SHP77 treated with DMSO at 0.1 percent for 48 hours (cell line): ENCODE measurements at regions not wholly inside any gene's neighbourhood (a gene's known extent, or its start where the extent isn't known, plus 50 kb on each side); places are given as distances from the start of the nearest gene placed in this dataset.

Experiments used
- DNase-seq: peaks from one replicate; lab custom pipeline; 2025; lab: John Stamatoyannopoulos, UW

DNA sequence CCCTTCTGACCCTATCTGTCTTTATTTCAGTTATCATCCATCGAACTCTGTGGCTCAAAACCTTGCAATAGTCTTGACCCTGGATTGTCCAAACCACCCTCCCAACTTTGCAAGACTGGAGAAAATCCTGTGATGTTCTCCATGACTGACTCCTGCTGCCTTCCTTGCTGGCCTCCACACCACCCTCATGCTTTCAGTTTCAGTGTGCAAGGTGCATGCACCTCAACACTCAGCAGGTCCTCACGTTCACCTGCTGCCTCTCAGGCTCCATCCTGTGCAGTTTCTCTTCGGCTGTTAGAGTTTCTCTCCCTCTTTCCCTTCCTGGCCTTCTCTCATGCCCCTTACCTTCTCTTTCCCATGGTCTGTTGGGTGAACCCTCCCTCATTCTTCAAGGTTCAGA lies 59.4 kb upstream of the ASIC2 start:
- DNase-seq = no peak

DNA sequence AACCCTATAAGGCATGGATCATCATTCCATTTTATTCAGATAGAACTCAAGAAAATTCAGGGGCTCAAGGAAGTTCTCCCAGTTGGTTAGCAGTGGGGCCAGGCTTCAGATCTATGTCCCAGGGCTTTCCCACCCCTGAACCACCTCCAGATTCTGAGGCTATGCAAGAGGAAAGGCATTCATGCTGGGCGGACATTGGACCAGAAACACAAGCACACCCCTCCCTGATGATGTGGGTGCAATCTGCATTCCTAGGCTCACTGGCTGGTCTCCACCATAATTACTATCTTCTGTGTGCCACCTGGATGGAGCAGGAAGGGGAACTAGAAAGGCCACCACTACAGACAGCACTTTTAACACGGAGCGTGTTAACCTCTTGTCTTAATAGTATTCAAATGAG lies 63.2 kb upstream of the ASIC2 start:
- no peak for DNase-seq

DNA sequence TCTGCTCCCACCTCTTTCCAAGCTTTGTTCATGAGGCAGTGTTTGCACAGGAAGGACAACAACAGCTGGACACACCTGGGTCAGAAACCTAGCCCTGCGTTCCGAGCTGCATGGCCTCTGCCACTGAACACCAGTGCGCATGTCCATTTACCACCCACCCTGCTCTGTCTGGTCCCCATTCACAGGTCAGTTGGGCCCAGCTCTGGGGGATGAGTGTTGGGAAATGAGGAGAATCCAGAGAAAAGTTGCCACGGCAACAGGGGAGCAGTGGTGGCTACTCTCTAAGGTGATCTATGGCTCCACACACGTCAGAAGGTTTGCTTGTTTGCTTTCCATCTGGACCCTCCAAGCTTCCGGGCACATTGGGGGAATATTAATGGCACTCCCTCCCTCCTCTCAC lies 70.4 kb upstream of the ASIC2 start:
- DNase-seq = no peak

DNA sequence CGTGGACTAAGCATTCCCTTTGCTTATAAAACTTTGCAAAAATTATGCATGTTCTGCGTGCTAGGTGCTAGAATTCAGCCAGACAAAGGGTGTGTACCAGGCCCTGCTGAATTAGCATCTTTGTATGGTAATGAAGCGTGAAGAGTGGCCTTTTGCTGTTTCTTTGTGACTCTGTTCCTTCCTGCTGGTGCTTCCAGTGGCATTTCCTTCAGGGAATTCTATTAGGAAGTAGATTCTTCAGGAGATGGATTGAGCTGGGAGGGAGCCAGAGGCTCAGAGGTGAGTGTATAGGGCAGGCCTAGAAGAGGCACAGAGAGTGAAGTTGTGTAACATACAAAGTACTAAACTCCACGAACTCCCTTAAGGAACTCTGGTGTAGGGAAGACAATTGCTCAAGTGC lies 73.9 kb upstream of the ASIC2 start:
- DNase-seq = no peak

DNA sequence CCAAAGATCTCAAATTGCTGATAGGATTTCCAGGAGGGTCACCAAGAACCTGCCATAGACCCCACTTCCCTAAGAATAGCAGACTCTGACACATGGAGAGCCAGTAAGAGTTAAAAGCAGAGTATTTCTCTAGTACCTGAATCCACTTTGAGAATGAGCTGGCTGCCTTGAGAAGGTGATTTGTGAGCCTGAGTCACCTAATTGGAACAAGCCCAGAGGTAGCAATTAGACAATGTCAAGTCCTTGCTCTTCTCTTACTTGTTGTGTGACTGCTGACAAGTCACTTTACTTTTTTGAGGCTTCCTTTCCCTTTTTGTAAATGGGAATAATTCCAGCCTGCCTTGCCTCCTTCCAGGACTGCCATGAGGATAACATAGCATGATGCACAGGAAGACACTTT lies 76.1 kb upstream of the ASIC2 start:
- DNase-seq = no peak

DNA sequence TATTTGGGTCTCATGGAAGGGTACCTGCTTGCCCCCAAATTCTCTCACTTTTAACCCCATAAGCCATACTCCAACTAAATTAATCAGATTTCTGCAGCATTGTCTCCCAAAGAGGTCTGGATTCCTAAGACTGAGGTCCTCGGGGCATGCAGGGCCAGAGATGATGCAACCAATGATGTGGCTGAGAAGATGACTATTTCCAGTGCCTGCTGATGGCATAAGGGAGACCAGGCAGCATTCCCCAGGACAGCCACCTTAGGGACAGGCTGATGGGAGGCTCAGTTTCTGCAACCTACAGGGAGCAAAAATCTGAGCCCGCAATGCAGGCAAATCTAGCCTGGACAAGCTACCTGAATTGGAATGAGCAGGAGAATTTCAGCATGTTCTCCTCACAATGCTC lies 76.8 kb upstream of the ASIC2 start:
- no peak for DNase-seq

DNA sequence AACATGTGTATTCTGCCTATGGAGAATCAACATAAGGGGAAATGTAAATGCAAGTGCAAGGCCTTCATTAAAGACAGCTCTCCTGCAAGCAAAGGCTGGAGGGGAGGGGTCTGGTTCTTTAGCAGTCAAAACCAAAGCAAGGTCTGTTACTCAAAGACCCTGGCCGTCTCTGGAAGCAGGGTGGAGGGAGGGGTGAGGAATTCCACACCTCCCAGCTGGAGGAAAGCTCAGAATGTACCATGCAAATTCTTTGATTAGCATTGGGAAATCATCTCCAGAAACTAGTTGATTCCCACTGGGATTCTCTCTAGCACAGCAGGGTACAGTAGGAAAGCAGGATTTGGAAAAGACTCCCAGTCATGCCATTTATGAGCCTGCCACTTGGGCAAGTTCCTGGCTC lies 77.3 kb upstream of the ASIC2 start:
- no peak for DNase-seq

DNA sequence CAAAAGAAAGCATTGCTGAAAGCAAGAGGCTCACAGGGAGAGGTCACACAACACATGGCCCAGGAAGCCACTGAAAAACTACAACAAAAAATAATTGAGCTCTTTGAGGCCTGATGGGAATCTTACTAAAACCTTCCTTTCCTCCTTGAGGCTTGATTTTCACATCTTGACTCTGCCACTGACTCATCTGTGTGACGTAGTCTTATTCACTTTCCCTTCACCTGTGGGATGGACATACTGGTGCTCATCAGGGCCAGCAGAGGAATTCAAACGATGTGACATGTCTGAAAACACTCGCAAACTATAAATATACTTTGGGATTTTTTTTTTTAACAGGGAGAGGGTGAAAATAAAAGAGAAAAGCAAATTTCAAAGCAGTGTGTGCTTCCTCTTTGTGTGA lies 78.3 kb upstream of the ASIC2 start:
- no peak for DNase-seq

DNA sequence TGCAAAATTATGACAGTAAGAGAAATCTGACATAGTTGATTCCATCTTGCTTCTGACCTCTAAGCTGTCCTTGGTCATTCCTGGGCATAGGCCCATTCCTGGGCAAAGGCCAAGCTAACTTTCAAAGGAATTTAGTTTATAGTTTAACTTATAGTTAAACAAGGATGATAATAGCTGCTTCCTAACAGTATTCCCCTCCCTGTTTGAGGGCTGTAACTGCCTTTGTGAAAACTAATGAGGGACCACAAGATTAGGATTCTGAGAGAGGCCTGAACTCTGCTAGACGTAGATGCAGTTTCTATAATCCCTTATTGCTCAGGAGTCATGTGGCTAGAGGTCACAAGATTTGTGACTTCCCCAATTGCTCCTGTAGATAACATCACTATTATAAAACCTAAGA lies 80.2 kb upstream of the ASIC2 start:
- no peak for DNase-seq

DNA sequence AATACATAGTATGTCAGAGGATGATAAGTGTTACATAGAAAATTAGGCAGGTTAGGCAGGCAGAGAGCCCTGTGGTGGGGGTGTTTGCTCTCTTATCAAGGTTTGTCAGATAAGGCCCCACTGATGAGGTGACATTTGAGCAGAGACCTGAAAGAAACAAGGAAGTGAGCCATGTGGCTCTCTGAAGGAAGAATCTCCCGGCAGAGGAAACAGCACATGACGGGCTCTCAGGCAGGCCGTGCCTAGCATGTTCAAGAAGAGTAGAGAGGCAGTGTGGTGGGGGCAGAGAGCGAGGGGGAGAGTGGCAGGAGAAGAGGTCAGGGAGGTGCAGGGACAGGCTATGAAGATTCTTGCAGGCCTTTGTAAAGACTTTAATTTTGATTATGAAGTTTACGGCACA lies 82.0 kb upstream of the ASIC2 start:
- DNase-seq = no peak

DNA sequence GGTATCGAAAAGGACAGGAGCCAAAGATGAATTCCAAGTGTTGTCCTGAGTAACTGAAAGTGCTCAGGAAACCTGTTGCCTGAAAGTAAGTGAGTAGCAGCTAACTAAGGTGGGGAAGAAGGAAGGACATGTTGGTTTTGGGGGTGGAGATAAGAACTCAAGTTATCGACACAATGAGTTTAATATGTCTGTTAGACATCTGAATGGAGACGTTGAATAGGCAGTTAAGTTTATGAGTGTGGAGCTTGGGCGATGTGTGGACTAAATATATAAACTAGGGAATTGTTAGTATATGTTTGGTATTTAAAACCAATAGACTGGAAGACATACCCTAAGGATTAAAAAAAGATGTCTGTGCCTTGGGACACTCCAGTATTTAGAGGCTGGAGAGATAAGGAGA lies 82.7 kb upstream of the ASIC2 start:
- no peak for DNase-seq

DNA sequence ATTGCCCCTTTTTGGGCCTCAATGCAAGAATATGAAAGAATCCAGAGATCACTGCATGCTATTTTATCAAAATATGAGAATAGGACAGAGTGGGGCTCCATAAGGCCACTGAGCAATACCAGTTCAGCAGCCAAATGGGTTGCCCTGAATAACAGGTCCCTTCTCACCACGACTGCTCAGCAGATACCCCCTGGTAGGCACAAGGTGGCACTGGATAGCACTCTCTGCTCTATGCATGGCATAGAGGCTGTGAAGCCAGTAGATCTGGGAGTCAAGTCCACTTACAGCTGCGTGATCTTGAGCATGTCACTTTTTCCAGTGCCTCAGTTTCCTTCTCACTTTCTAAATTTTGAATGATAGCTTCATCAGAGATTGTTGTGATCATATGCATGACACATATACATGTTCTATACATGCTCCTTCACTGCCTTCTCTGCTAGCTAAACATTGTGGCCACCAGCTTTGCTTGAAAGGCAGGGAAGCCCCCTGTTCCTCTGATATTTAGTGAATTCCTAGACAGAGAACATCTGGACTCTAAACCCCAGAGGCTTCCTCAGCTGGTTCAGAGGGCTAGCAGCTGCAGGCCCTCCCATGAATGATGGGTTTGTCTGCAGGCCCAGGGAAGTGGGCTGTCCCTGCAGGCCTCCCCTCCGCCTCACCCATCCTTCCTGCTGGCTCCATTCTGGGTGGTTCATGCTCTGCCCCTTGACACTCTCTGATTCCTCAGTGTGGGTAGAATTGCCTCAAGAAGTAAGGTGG lies 84.9 kb upstream of the ASIC2 start:
- DNase-seq = no peak

DNA sequence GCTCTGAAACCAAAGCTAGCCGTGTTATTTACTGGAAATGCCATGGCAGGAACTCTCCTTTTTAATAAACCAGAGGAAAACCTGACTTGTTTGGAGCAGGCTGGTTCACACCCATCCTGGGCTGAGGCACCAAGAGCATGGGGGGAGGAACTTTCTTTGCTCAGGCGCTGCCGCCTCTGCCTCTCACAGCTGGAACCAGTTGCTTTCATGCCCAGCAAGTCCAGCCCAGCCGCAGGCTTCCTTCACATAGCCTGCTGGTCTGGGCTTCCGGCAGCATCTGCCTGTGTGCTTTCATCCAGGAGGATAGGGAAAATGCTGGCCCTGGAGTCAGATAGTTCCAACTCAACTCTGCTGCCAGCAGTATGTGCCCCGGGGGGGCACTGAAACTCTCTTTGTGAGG lies 88.1 kb upstream of the ASIC2 start:
- no peak for DNase-seq

DNA sequence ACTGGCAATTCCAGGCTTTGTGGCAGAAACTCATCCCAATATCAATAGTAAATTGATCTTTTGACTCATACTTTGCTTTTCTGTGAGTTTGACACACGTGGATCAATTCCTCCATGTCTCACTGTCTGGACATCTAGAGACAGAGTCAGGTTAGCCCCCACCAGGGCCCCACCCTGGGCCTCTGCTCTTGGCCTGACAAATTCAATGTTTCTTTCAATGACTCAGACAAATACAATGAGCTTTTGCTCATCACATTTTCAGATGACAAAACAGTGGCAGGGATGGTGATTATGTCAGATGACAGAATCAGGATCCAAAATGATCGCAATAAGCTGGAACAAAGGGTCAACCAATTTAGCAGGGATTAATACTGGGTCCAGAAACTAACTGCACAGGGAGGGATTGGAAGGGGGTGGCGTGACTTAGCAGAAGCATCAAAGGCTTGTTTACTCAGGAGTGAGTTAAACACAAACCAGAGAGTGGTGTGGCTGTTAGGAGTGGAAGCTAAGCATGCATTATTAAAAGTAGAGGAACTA lies 90.5 kb upstream of the ASIC2 start:
- DNase-seq = no peak

DNA sequence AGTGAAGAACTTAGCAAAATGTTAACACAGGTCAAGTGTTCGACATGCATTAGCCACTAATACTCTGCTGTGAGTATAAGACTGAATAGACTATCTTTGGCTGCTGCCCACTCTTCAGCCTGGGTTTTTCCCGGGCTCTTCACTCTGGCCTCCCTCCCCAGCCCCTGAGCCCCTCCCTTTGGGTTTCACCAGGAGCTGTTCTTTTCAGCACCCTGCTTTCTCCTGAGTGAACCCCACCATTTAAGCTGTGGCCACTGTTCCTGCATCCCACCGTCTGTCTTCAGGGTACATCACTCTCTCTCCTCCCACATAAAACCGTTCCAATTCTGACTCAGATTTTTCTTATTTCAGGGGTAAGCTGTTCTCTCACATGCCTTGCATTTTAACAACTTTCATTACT lies 92.0 kb upstream of the ASIC2 start:
- DNase-seq = no peak

DNA sequence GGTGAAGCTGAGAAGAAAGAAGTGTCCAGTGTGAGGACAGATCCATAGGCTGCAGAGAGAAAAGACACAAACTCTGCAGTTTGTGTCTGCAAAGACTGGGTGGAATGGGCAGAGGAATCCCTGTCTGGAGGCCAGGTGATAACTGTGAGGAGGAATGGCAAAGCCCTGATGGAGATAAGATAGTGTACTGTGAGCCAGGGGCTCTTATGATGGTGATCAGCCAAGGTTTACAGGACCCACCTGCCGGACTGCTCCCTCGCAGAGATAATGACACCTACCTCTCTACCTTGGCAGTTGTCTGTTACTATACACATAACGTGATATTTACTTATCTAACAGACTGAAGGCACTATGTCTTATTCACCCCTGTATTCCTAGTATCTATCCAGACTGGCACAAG lies 92.6 kb upstream of the ASIC2 start:
- DNase-seq = no peak

DNA sequence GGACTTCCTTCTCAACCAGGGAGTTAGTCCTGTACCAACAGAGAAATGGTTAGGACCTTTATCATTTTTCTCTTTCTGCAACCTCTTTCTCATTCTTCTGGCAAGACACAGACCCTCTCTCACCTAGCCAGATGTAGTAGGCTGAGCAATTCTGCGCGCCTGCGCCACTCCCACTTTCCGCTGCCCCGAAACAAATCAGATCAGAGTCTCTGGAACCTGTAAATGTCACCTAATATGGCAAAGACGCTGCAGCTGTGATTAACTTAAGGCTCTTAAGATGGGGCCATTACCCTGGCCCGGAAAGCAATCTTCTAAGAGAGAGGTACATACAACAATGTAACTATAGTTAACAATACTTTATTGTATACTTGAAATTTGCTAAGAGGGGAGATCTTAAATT lies 94.3 kb upstream of the ASIC2 start:
- no peak for DNase-seq

DNA sequence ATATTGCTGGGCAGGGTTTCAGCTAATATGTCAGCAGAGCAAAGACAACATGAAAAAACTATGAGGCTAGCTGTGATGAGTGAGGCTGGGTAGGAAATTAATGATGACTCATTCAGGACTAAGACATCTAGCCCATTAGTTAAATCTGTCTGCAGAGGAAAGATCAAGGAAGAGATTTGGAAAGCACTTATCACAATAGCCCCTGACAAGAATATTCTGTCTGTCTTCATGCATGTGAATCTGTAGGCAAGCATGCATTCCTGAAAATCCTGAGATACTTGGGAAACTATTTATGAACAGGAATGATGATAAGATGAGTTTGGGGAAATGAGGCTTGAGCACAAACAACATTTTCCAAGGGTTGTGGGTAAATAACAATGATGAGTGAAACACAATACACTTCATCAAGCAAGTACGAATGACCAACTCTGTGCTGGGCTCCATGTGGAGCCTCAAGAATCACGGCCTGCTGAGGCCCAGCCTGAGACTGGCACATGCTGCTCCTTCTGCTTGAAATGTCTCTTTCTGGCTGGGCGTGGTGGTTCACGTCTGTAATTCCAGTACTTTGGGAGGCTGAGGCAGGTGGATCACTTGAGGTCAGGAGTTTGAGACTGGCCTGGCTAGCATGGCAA lies 96.5 kb upstream of the ASIC2 start:
- DNase-seq = no peak

DNA sequence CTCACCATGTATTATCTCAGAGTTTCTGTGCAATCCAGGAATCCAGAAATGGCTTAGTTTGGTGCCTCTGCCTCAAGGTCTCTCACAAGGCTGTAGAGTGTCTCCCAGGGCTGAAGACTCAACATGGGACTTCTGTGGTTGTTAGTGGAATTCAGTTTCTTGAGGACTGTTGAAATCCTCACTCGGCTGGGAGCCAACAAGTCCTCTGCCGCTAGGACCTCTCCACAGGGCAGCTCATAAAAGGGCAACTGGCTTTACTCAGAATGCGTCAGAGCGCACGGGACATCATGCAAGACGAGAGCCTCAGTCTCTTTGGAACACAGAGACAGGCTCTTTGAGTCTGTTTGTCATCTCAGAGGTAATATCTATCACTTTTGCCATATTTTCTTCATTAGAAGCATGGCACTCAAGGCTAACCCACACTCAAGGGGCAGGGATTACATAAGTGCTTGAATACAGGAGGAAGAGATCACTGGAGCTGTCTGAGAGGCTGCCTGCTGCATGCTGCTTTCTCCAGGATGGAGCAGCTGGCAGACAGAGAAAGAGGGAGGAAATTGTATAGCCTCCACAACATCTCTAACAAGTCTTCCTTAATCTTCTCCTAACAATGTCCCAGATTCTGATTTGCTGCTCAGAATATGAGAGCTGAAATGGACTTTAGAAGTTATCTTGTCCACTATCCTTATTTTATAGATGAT lies 97.5 kb upstream of the ASIC2 start:
- no peak for DNase-seq

DNA sequence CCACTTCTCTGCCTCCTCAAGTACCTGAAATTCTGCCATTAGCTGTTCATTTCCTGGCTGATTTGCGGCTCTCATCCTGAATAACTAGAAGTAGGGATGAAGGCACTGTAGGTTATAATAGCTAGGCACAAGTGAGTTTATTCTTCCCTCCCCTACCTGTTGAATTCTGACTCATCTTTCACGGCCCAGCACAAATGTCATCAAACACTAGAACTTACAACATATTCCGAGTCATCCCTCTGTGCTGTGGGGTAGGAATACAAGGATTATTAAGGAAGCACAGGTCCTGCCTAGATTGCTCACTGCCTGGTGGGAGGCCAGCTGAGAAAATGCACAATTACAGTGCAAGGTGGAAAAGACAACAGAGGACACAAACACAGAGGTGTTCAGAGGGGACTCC lies 103.7 kb upstream of the ASIC2 start:
- DNase-seq = no peak

DNA sequence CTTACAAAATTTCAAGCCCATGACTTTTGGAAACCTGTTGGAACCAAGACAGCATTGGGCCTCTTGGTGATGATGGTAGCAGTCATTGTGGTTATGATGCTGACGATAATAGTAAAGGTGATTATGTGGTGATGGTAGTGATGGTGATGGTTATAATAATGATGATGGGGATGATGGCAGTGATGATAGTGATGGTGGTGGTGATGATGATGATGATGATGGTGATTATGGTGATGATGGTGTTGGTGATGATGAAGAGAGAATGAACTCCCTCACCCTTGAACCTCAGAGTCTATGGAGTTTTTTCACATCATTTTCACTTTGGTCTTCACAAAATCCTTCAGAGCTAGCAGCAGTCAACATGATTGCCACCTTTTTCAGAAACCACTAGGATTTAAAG lies 105.3 kb upstream of the ASIC2 start:
- DNase-seq = no peak

DNA sequence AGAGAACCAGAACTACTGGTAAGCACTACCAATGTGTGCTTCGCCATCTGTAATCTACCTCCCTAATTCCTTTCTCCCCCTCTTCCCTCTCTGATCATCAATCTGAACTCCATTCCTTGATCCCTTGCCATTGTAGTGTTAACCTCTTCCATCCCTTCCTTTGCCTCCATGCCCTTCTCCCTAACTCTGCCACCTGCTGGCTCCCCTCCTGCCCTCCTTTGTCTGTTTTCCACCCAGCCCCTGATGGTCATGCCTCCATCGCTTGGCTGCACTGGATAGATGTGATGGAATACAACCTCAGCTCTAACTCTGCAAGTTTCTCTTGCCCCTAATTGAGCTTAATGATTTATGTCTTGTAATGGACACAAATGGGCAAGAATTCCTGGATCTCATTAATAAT lies 108.2 kb upstream of the ASIC2 start:
- no peak for DNase-seq

DNA sequence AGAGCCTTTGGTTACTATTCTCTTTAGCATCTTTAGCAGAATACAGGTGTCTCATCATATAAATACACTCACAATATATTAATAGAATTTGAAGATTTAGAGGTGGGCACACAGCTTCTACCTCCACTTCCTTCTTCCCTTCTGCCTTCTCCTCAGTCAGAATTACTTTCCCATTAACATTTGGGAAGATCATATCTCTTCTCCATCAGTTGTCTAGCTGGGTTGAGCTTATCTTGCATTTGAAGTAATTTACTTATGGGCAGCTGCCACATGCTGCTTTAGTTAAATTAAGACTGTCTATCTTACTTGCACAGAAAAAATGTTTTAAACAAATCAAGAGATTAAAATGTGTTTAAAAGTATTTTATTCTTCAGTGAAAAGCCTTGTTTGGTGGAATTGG lies 110.1 kb upstream of the ASIC2 start:
- DNase-seq = no peak
